ENCODE measurements at regions not wholly inside any gene's neighbourhood (a gene's known extent, or its start where the extent isn't known, plus 50 kb on each side); places are given as distances from the start of the nearest gene placed in this dataset.

GRCh38 chrX:110435196-110435595, 76.5 kb downstream of the RTL9 start:
- H3K27me3 ChIP-seq (ENCODE audit: control insufficient read depth in 3 of 3, insufficient read depth in 3 of 3, low read depth in 1 of 3, low read length in 3 of 3) = peaks cover 0 to 20% (median 0%) of the 10 kb centered on the region in 3 experiments
- H2AFZ ChIP-seq (ENCODE audit: low read length) = no peak overlapping the region
- H2BK5ac ChIP-seq (ENCODE audit: low read length) = no peak overlapping the region
- H3K14ac ChIP-seq (ENCODE audit: low read length) = no peak overlapping the region
- no peak overlapping the region for H3K4me2 ChIP-seq (ENCODE audit: insufficient read depth, low read length, poor library complexity, severe bottlenecking)
- no peak overlapping the region for H3K18ac ChIP-seq (ENCODE audit: low read length)
- H3K27ac ChIP-seq (replicated peaks; ENCODE audit: low read length) = no peak overlapping the region
- no peak overlapping the region for H2BK120ac ChIP-seq (ENCODE audit: low read depth, low read length)
- no peak overlapping the region for H3K4me3 ChIP-seq (ENCODE audit: low read length in 2 of 2)
- no peak overlapping the region for H3K4ac ChIP-seq (ENCODE audit: low read length)
- no peak overlapping the region for H2AK5ac ChIP-seq (ENCODE audit: low read depth, low read length)
- H2BK12ac ChIP-seq (ENCODE audit: low read length) = no peak overlapping the region
- no peak for DNase-seq (ENCODE audit: low spot score)
- no peak overlapping the region for H3K9ac ChIP-seq (ENCODE audit: low read depth, low read length, poor library complexity)
- H3K79me1 ChIP-seq (ENCODE audit: low read depth, low read length) = no peaks in the 10 kb centered on the region
- H4K8ac ChIP-seq (ENCODE audit: low read depth, low read length) = no peak overlapping the region
- no peak overlapping the region for H4K91ac ChIP-seq (ENCODE audit: low read depth, low read length, poor library complexity)
- no peak overlapping the region for H3K23ac ChIP-seq (ENCODE audit: low read depth, low read length, poor library complexity)
- peaks cover 5 to 10% of the 10 kb centered on the region in 2 donors for H3K4me1 ChIP-seq (ENCODE audit: control insufficient read depth in 2 of 2, insufficient read depth in 1 of 2, low read depth in 1 of 2, low read length in 2 of 2)
- H2BK15ac ChIP-seq (ENCODE audit: low read length) = no peak overlapping the region
- no peaks in the 10 kb centered on the region for H3K9me3 ChIP-seq (replicated peaks in 1 of 2; ENCODE audit: control insufficient read depth in 2 of 2, insufficient read depth in 1 of 2, low read depth in 1 of 2, low read length in 2 of 2)
- no peaks in the 10 kb centered on the region for H3K36me3 ChIP-seq (replicated peaks in 1 of 2; ENCODE audit: control insufficient read depth in 2 of 2, insufficient read depth in 2 of 2, low read length in 2 of 2)
- WGBS, 2 donors (ENCODE audit: extremely low coverage in 2 of 2, insufficient read length in 2 of 2, insufficient replicate concordance in 1 of 2) = no CpG with 5 or more reads among the region's 1 CpG

GRCh38 chrX:110436523-110436922, 77.9 kb downstream of the RTL9 start:
- no peaks in the 10 kb centered on the region for H3K36me3 ChIP-seq (replicated peaks in 1 of 2; ENCODE audit: control insufficient read depth in 2 of 2, insufficient read depth in 2 of 2, low read length in 2 of 2)
- H4K8ac ChIP-seq (ENCODE audit: low read depth, low read length) = no peak overlapping the region
- H2BK120ac ChIP-seq (ENCODE audit: low read depth, low read length) = no peak overlapping the region
- H3K9ac ChIP-seq (ENCODE audit: low read depth, low read length, poor library complexity) = no peak overlapping the region
- H3K4ac ChIP-seq (ENCODE audit: low read length) = no peak overlapping the region
- no peaks in the 10 kb centered on the region for H3K79me1 ChIP-seq (ENCODE audit: low read depth, low read length)
- no peak overlapping the region for H3K4me2 ChIP-seq (ENCODE audit: insufficient read depth, low read length, poor library complexity, severe bottlenecking)
- H3K4me3 ChIP-seq (ENCODE audit: low read length in 2 of 2) = no peak overlapping the region
- no peak overlapping the region for H2BK5ac ChIP-seq (ENCODE audit: low read length)
- H3K27ac ChIP-seq (replicated peaks; ENCODE audit: low read length) = no peak overlapping the region
- H3K9me3 ChIP-seq (replicated peaks in 1 of 2; ENCODE audit: control insufficient read depth in 2 of 2, insufficient read depth in 1 of 2, low read depth in 1 of 2, low read length in 2 of 2) = no peaks in the 10 kb centered on the region
- H3K4me1 ChIP-seq (ENCODE audit: control insufficient read depth in 2 of 2, insufficient read depth in 1 of 2, low read depth in 1 of 2, low read length in 2 of 2) = peaks cover 8 to 10% of the 10 kb centered on the region in 2 donors
- peaks cover 0 to 21% (median 0%) of the 10 kb centered on the region in 3 experiments for H3K27me3 ChIP-seq (ENCODE audit: control insufficient read depth in 3 of 3, insufficient read depth in 3 of 3, low read depth in 1 of 3, low read length in 3 of 3)
- H2BK12ac ChIP-seq (ENCODE audit: low read length) = no peak overlapping the region
- no peak overlapping the region for H2AFZ ChIP-seq (ENCODE audit: low read length)
- H4K91ac ChIP-seq (ENCODE audit: low read depth, low read length, poor library complexity) = no peak overlapping the region
- H2AK5ac ChIP-seq (ENCODE audit: low read depth, low read length) = no peak overlapping the region
- H3K23ac ChIP-seq (ENCODE audit: low read depth, low read length, poor library complexity) = no peak overlapping the region
- DNase-seq (ENCODE audit: low spot score) = no peak
- H3K14ac ChIP-seq (ENCODE audit: low read length) = no peak overlapping the region
- H3K18ac ChIP-seq (ENCODE audit: low read length) = no peak overlapping the region
- no peak overlapping the region for H2BK15ac ChIP-seq (ENCODE audit: low read length)

- Histone ChIP-seq H3K79me1 (ENCODE audit: low read depth, low read length) (no peaks in the 10 kb centered on the region), H3K4me2 (ENCODE audit: insufficient read depth, low read length, poor library complexity, severe bottlenecking) (no peak overlapping the region), H2BK15ac (ENCODE audit: low read length) (no peak overlapping the region), H2BK120ac (ENCODE audit: low read depth, low read length) (no peak overlapping the region), H3K9ac (ENCODE audit: low read depth, low read length, poor library complexity) (no peak overlapping the region), H4K91ac (ENCODE audit: low read depth, low read length, poor library complexity) (no peak overlapping the region), H2AK5ac (ENCODE audit: low read depth, low read length) (no peak overlapping the region), H3K4ac (ENCODE audit: low read length) (no peak overlapping the region), H2AFZ (ENCODE audit: low read length) (no peak overlapping the region), H3K9me3 (replicated peaks in 1 of 2; ENCODE audit: control insufficient read depth in 2 of 2, insufficient read depth in 1 of 2, low read depth in 1 of 2, low read length in 2 of 2) (no peaks in the 10 kb centered on the region), H4K8ac (ENCODE audit: low read depth, low read length) (no peak overlapping the region), H2BK5ac (ENCODE audit: low read length) (no peak overlapping the region), H3K27ac (replicated peaks; ENCODE audit: low read length) (no peak overlapping the region), H3K36me3 (replicated peaks in 1 of 2; ENCODE audit: control insufficient read depth in 2 of 2, insufficient read depth in 2 of 2, low read length in 2 of 2) (no peaks in the 10 kb centered on the region), H3K27me3 (ENCODE audit: control insufficient read depth in 3 of 3, insufficient read depth in 3 of 3, low read depth in 1 of 3, low read length in 3 of 3) (peaks cover 0 to 21% (median 0%) of the 10 kb centered on the region in 3 experiments), H3K4me1 (ENCODE audit: control insufficient read depth in 2 of 2, insufficient read depth in 1 of 2, low read depth in 1 of 2, low read length in 2 of 2) (peaks cover 8 to 10% of the 10 kb centered on the region in 2 donors), H3K4me3 (ENCODE audit: low read length in 2 of 2) (no peak overlapping the region), H2BK12ac (ENCODE audit: low read length) (no peak overlapping the region), H3K14ac (ENCODE audit: low read length) (no peak overlapping the region), H3K18ac (ENCODE audit: low read length) (no peak overlapping the region), H3K23ac (ENCODE audit: low read depth, low read length, poor library complexity) (no peak overlapping the region)
- no CpG with 5 or more reads among the region's 2 CpGs for WGBS, 2 donors (ENCODE audit: extremely low coverage in 2 of 2, insufficient read length in 2 of 2, insufficient replicate concordance in 1 of 2)
- DNase-seq (ENCODE audit: low spot score) = no peak
These were observed 79.0 kb downstream of the RTL9 start for GRCh38 chrX:110437686-110438085.

- H3K9me3 ChIP-seq (replicated peaks in 1 of 2; ENCODE audit: control insufficient read depth in 2 of 2, insufficient read depth in 1 of 2, low read depth in 1 of 2, low read length in 2 of 2) = no peaks in the 10 kb centered on the region
- no peak overlapping the region for H3K4me3 ChIP-seq (ENCODE audit: low read length in 2 of 2)
- no peak overlapping the region for H3K23ac ChIP-seq (ENCODE audit: low read depth, low read length, poor library complexity)
- H3K18ac ChIP-seq (ENCODE audit: low read length) = no peak overlapping the region
- H3K27me3 ChIP-seq (ENCODE audit: control insufficient read depth in 3 of 3, insufficient read depth in 3 of 3, low read depth in 1 of 3, low read length in 3 of 3) = peaks cover 0 to 22% (median 0%) of the 10 kb centered on the region in 3 experiments
- no peak overlapping the region for H4K8ac ChIP-seq (ENCODE audit: low read depth, low read length)
- H2BK15ac ChIP-seq (ENCODE audit: low read length) = peak overlapping the region; percentile 64
- H3K36me3 ChIP-seq (replicated peaks in 1 of 2; ENCODE audit: control insufficient read depth in 2 of 2, insufficient read depth in 2 of 2, low read length in 2 of 2) = no peaks in the 10 kb centered on the region
- no peak overlapping the region for H3K27ac ChIP-seq (replicated peaks; ENCODE audit: low read length)
- H3K79me1 ChIP-seq (ENCODE audit: low read depth, low read length) = no peaks in the 10 kb centered on the region
- no CpG with 5 or more reads among the region's 11 CpGs for WGBS, 2 donors (ENCODE audit: extremely low coverage in 2 of 2, insufficient read length in 2 of 2, insufficient replicate concordance in 1 of 2)
- H3K4ac ChIP-seq (ENCODE audit: low read length) = no peak overlapping the region
- no peak overlapping the region for H3K9ac ChIP-seq (ENCODE audit: low read depth, low read length, poor library complexity)
- H2BK12ac ChIP-seq (ENCODE audit: low read length) = no peak overlapping the region
- no peak for DNase-seq (ENCODE audit: low spot score)
- no peak overlapping the region for H2AFZ ChIP-seq (ENCODE audit: low read length)
- no peak overlapping the region for H2BK5ac ChIP-seq (ENCODE audit: low read length)
- no peak overlapping the region for H2AK5ac ChIP-seq (ENCODE audit: low read depth, low read length)
- H2BK120ac ChIP-seq (ENCODE audit: low read depth, low read length) = no peak overlapping the region
- H3K4me2 ChIP-seq (ENCODE audit: insufficient read depth, low read length, poor library complexity, severe bottlenecking) = no peak overlapping the region
- H3K14ac ChIP-seq (ENCODE audit: low read length) = no peak overlapping the region
- peaks cover 8 to 10% of the 10 kb centered on the region in 2 donors for H3K4me1 ChIP-seq (ENCODE audit: control insufficient read depth in 2 of 2, insufficient read depth in 1 of 2, low read depth in 1 of 2, low read length in 2 of 2)
- H4K91ac ChIP-seq (ENCODE audit: low read depth, low read length, poor library complexity) = no peak overlapping the region
These were observed 81.6 kb downstream of the RTL9 start for GRCh38 chrX:110440016-110440805.

Measured in neuronal stem cell (in vitro differentiated cells).